SJCRH30 (cell line): ENCODE measurements at regions not wholly inside any gene's neighbourhood (a gene's known extent, or its start where the extent isn't known, plus 50 kb on each side); places are given as distances from the start of the nearest gene placed in this dataset.
"Not testable (repeated sequence)": the region's sequence is repeated elsewhere in the genome, so short reads cannot be mapped to it uniquely, and the experiment has no call there.

ENCODE experiments used
- DNase-seq, 2 experiments: peaks; one replicate each; pipeline ENCODE4 v3.0.0-alpha.2; 2015 to 2020
- H3K27ac ChIP-seq: fragments of 250-450 bp; sonication (Bioruptor Pico); 2 replicates; pipeline ENCODE4 v1.5.1; 2020; ENCODE audit warnings: mild to moderate bottlenecking, moderate library complexity
- H3K27me3 ChIP-seq: fragments of 250-450 bp; sonication (Bioruptor Pico); 2 replicates; pipeline ENCODE4 v1.5.1; 2020; ENCODE audit warnings: mild to moderate bottlenecking, moderate library complexity
- H3K36me3 ChIP-seq: fragments of 250-450 bp; sonication (Bioruptor Pico); 2 replicates; pipeline ENCODE4 v1.5.1; 2020; ENCODE audit warnings: mild to moderate bottlenecking, moderate library complexity
- H3K4me1 ChIP-seq: fragments of 250-450 bp; sonication (Bioruptor Pico); 2 replicates; pipeline ENCODE4 v1.5.1; 2020; ENCODE audit warnings: mild to moderate bottlenecking, moderate library complexity
- H3K4me3 ChIP-seq: fragments of 250-450 bp; sonication (Bioruptor Pico); 2 replicates; pipeline ENCODE4 v1.5.1; 2020; ENCODE audit warnings: mild to moderate bottlenecking, moderate library complexity
- H3K9me3 ChIP-seq: fragments of 250-450 bp; sonication (Bioruptor Pico); replicated peaks from 2 replicates; pipeline ENCODE4 v1.5.1; 2020; ENCODE audit warnings: mild to moderate bottlenecking, moderate library complexity

GRCh38 chr11:97573771-97574170 lies 1184.0 kb downstream of the JRKL start:
- not testable (repeated sequence) for H3K27me3 ChIP-seq, H3K4me3 ChIP-seq, H3K9me3 ChIP-seq, DNase-seq, H3K4me1 ChIP-seq, H3K27ac ChIP-seq, H3K36me3 ChIP-seq

DNA sequence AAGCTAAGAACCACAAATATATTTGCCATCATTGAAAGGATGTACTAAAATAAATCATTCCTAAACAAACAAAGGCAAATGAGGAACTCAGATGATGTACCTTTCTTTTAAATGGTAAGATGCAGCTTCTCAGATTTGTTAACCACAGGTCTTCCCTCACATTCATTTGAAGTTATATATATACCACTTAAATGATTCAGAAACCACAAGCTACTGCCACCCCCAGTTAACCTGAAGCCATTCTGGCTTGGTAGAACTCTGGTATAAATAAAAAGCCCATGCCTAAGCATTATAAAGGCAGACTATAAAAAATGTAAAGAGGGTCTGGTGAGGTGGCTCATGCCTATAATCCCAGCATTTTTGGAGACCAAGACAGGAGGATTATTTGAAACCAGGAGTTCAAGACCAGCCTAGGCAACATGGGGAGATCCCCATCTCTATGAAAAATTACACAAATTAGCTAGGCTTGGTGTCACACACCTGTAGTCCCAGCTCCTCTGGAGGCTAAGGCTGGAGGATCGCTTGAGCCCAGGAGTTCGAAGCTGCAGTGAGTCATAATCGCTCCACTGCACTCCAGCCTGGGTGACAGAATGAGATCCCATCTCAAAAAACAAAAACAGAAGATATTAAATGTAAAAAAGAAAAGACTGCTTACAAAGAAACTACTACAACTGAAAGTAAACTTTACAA lies 1185.3 kb downstream of the JRKL start:
- H3K27me3 ChIP-seq, result no peaks in the 10 kb centered on the region
- no peak overlapping the region for H3K4me3 ChIP-seq
- H3K9me3 ChIP-seq, result no peaks in the 10 kb centered on the region
- no peaks in the 10 kb centered on the region for H3K4me1 ChIP-seq
- H3K27ac ChIP-seq, result no peak overlapping the region
- DNase-seq, result no peak
- no peaks in the 10 kb centered on the region for H3K36me3 ChIP-seq

DNA sequence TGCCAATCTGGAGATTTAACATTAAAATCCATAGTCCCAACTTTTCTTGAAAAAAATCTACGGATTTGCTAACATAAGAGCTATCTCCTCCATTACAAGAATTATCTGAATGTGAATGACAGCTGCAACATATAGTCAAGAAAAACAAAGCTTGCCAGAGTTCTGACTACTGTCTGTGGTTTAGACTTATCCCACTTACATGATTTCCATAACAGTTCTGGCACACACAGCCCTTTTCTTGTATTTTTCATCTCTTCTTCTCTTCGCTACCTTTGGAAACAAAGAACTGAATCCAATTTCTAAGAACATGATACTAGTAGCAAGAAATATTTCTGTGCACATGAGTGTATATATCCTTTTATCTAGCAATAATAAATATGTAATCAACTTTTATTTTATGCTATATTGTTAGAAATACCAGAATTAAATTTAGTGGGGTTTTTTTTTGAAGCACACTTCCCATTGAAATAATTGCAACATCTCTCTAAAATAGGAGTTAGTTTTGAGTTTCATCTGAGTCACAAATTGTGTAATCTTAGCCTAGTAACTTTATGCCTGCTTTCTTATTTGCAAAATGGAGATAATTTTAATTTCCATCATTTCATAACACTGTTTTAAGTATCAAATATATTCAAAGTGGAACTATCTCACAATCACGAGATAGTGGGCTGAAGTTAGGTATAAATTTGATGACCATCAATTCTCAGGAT lies 1217.6 kb downstream of the JRKL start:
- no peaks in the 10 kb centered on the region for H3K4me1 ChIP-seq
- no peaks in the 10 kb centered on the region for H3K36me3 ChIP-seq
- H3K9me3 ChIP-seq, result no peaks in the 10 kb centered on the region
- no peak overlapping the region for H3K27ac ChIP-seq
- H3K4me3 ChIP-seq, result no peak overlapping the region
- no peaks in the 10 kb centered on the region for H3K27me3 ChIP-seq
- peak in 1 of 2 experiments; percentile 35 for DNase-seq

DNA sequence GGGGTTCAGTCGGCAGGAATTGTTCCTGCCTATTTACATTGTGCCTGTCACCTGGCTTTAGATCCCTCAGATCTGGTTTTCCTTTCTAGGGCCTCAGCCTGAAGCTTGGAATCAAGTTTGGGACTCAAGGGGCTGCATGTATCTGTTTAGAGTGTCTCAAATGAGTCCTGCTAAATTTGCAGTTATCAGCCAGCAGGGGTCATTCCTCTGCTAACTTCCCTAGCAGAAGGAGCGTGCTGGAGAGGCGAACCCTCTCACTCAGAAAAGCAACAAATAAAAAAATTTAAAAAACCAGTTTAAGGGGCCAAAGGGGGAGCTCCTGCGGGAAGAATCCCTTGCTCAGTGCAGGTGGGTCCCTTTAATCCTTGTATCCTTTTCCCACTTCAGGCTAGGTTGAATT lies 1220.2 kb downstream of the JRKL start:
- H3K36me3 ChIP-seq, result no peaks in the 10 kb centered on the region
- no peaks in the 10 kb centered on the region for H3K4me1 ChIP-seq
- no peaks in the 10 kb centered on the region for H3K27me3 ChIP-seq
- no peak overlapping the region for H3K27ac ChIP-seq
- no peaks in the 10 kb centered on the region for H3K9me3 ChIP-seq
- DNase-seq, result peak in 1 of 2 experiments; percentile 15
- no peak overlapping the region for H3K4me3 ChIP-seq

- no peak for DNase-seq
- no peaks in the 10 kb centered on the region for H3K36me3 ChIP-seq
- no peaks in the 10 kb centered on the region for H3K27me3 ChIP-seq
- no peak overlapping the region for H3K27ac ChIP-seq
- H3K4me1 ChIP-seq, result no peaks in the 10 kb centered on the region
- no peak overlapping the region for H3K4me3 ChIP-seq
- H3K9me3 ChIP-seq, result no peaks in the 10 kb centered on the region
Observed at GRCh38 chr11:97610854-97611253, 1221.0 kb downstream of the JRKL start.

- H3K9me3 ChIP-seq, result no peaks in the 10 kb centered on the region
- no peak overlapping the region for H3K4me3 ChIP-seq
- H3K4me1 ChIP-seq, result no peaks in the 10 kb centered on the region
- no peak overlapping the region for H3K27ac ChIP-seq
- no peaks in the 10 kb centered on the region for H3K36me3 ChIP-seq
- H3K27me3 ChIP-seq, result no peaks in the 10 kb centered on the region
- DNase-seq, result no peak
Observed at GRCh38 chr11:97611345-97611744, 1221.5 kb downstream of the JRKL start.

DNA sequence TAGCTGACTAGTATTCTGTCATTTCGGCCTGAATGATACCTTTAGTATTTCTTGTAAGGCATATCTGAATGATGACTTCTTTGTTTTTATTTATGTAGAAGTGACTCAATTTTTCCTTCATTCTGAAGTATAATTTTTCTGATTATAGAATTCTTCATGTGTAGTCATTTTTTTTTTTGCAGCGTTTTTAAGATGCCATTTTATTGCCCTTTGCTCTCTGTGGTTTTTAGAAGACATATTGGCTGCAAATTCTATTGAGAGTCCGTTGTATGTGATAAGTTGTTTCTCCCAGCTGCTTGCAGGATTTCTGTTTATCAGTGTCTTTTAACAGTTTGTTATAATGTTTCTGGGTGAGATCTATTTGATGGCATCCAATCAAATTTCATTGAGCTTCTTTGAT lies 1224.8 kb downstream of the JRKL start:
- Histone ChIP-seq H3K9me3 (no peaks in the 10 kb centered on the region), H3K27me3 (no peaks in the 10 kb centered on the region), H3K36me3 (no peaks in the 10 kb centered on the region), H3K27ac (no peak overlapping the region), H3K4me1 (no peaks in the 10 kb centered on the region), H3K4me3 (no peak overlapping the region)
- DNase-seq, result no peak

GRCh38 chr11:97615546-97615945 lies 1225.7 kb downstream of the JRKL start:
- Histone ChIP-seq H3K4me3 (no peak overlapping the region), H3K9me3 (no peaks in the 10 kb centered on the region), H3K27me3 (no peaks in the 10 kb centered on the region), H3K36me3 (no peaks in the 10 kb centered on the region), H3K4me1 (no peaks in the 10 kb centered on the region), H3K27ac (no peak overlapping the region)
- no peak for DNase-seq

DNA sequence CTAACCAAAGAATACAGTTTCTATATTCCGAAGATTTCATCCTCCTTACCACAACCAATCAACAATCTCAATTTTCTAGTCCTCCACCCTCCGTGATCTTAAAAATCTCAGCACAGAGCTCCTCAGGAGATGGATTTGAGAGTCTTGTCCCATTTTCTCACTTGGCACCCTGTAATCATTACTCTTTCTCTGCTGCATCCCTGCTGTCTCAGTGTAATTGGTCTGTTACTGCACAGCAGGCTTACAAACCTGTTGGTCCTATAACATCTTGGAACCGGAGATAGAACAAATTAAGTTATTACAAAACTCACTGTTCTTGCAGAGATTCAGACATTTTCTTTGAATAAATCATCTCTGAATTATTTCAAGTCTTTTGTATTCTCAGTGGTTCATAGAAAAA lies 1227.2 kb downstream of the JRKL start:
- H3K4me1 ChIP-seq, result no peaks in the 10 kb centered on the region
- no peak for DNase-seq
- no peaks in the 10 kb centered on the region for H3K36me3 ChIP-seq
- no peaks in the 10 kb centered on the region for H3K9me3 ChIP-seq
- no peak overlapping the region for H3K4me3 ChIP-seq
- no peak overlapping the region for H3K27ac ChIP-seq
- no peaks in the 10 kb centered on the region for H3K27me3 ChIP-seq

- H3K27ac ChIP-seq, result no peak overlapping the region
- H3K4me3 ChIP-seq, result no peak overlapping the region
- H3K36me3 ChIP-seq, result no peaks in the 10 kb centered on the region
- H3K9me3 ChIP-seq, result no peaks in the 10 kb centered on the region
- no peak for DNase-seq
- H3K27me3 ChIP-seq, result no peaks in the 10 kb centered on the region
- H3K4me1 ChIP-seq, result no peaks in the 10 kb centered on the region
Observed at GRCh38 chr11:97620007-97620406, 1230.2 kb downstream of the JRKL start.

DNA sequence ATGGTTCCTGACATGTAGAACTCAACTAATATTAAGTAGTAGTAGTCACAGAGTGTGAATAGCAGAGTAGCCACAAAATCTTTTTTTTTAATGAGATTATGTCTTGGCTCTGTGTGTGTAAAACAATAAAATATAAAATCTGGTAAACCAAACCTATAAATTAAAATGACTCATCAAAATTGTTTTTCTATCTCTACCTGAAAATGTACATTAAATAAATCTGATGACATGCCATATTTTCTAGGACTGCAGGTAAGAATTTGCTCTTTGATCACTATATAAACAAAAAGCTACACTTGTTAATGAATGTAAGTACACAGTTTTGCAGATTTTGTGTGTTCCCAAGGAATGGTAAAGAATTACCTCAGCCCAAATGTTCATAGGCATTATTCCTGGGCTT lies 1231.5 kb downstream of the JRKL start:
- no peaks in the 10 kb centered on the region for H3K4me1 ChIP-seq
- no peaks in the 10 kb centered on the region for H3K9me3 ChIP-seq
- H3K36me3 ChIP-seq, result no peaks in the 10 kb centered on the region
- H3K27ac ChIP-seq, result no peak overlapping the region
- no peak for DNase-seq
- H3K27me3 ChIP-seq, result no peaks in the 10 kb centered on the region
- H3K4me3 ChIP-seq, result no peak overlapping the region

GRCh38 chr11:97622795-97623194 lies 1233.0 kb downstream of the JRKL start:
- no peaks in the 10 kb centered on the region for H3K36me3 ChIP-seq
- no peak for DNase-seq

DNA sequence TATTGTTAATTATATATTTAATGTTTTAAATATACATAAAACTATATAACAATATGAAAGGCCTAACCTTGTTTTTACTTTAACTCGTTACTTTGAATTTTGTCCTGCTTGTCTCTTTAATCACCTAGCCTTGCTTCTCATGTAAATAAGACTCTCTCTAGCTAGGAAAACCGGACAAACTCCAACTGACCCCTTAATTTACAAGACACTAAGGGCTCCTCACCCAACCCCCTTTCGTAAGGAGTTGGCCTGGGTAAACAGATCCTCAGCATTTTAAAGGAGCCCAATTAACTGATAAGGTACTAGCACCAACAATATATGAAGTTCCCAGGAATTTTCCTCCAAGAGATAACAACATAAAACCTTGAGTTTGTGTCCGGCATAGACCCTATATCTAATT lies 1246.9 kb downstream of the JRKL start:
- not testable (repeated sequence) for H3K27ac ChIP-seq, H3K9me3 ChIP-seq, H3K4me3 ChIP-seq, H3K36me3 ChIP-seq, H3K27me3 ChIP-seq, DNase-seq, H3K4me1 ChIP-seq

More at GRCh38 chr11:97622795-97623194, 1233.0 kb downstream of the JRKL start:
- no peaks in the 10 kb centered on the region for H3K4me1 ChIP-seq
- no peaks in the 10 kb centered on the region for H3K27me3 ChIP-seq
- H3K4me3 ChIP-seq, result no peak overlapping the region
- no peak overlapping the region for H3K27ac ChIP-seq
- no peaks in the 10 kb centered on the region for H3K9me3 ChIP-seq

GRCh38 chr11:97637701-97638100 lies 1247.9 kb downstream of the JRKL start:
- Histone ChIP-seq H3K4me1 (no peaks in the 10 kb centered on the region), H3K4me3 (no peak overlapping the region), H3K9me3 (no peaks in the 10 kb centered on the region), H3K27ac (no peak overlapping the region), H3K27me3 (no peaks in the 10 kb centered on the region), H3K36me3 (no peaks in the 10 kb centered on the region)
- DNase-seq, result no peak

DNA sequence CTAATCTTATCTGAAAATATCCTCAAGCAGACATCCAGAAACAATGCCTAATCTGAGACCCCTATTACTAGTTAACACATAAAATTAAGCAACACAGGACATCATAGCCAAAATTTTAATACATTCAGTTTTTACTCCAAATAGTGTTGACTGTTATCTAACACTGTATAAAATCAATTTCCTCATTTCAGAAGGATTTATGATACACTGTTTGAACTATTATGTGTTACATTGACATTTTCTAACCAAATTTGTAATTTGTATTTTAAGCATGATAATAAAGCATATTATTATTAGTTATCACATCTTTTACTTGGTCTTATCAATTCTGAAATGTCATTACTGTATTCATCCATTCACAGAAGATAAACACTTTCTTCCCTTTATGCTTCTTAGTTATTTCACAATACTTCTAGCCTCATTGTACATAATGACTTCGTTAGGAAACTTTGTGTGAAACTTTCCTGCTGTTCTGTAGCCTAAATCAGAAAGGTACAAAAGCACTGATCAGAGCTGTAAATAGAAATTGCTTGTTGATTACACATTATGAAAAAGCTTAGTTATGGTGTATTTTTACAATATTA lies 1248.9 kb downstream of the JRKL start:
- no peak for DNase-seq
- no peaks in the 10 kb centered on the region for H3K9me3 ChIP-seq

More for the DNA sequence above, 1248.9 kb downstream of the JRKL start:
- H3K27me3 ChIP-seq, result no peaks in the 10 kb centered on the region
- no peaks in the 10 kb centered on the region for H3K36me3 ChIP-seq
- no peaks in the 10 kb centered on the region for H3K4me1 ChIP-seq
- H3K27ac ChIP-seq, result no peak overlapping the region
- H3K4me3 ChIP-seq, result no peak overlapping the region
